ENCODE measurements at regions not wholly inside any gene's neighbourhood (a gene's known extent, or its start where the extent isn't known, plus 50 kb on each side); places are given as distances from the start of the nearest gene placed in this dataset.

- in situ Hi-C loops (cut with MboI; ENCODE audit: low sequenced_read_pairs, unreplicated experiment): loop anchor here (25.0 kb wide), 1 partner anchor 834 kb away; no protein-coding TSS in a partner anchor
- no peak for TF ChIP-seq CTCF (IDR thresholded peaks at IDR 0.05; ENCODE audit: borderline replicate concordance, control extremely low read depth, extremely low read depth, insufficient read depth, missing control alignments)
- DNase-seq (ENCODE audit: low spot score): no peak
Measured at GRCh38 chr12:126895951-126896913, 1370.7 kb upstream of the TMEM132C start.

- TF ChIP-seq CTCF (IDR thresholded peaks at IDR 0.05; ENCODE audit: borderline replicate concordance, control extremely low read depth, extremely low read depth, insufficient read depth, missing control alignments): no peak
- no peak for DNase-seq (ENCODE audit: low spot score)
- in situ Hi-C loops (cut with MboI; ENCODE audit: low sequenced_read_pairs, unreplicated experiment): loop anchor here (25.0 kb wide), 1 partner anchor 835 kb away; no protein-coding TSS in a partner anchor
Measured at GRCh38 chr12:126897102-126897501, 1369.9 kb upstream of the TMEM132C start.

GRCh38 chr12:126897778-126898177 is 1369.2 kb upstream of the TMEM132C start:
- in situ Hi-C loops (cut with MboI; ENCODE audit: low sequenced_read_pairs, unreplicated experiment): loop anchor here (25.0 kb wide), 1 partner anchor 835 kb away; no protein-coding TSS in a partner anchor
- no peak for TF ChIP-seq CTCF (IDR thresholded peaks at IDR 0.05; ENCODE audit: borderline replicate concordance, control extremely low read depth, extremely low read depth, insufficient read depth, missing control alignments)
- no peak for DNase-seq (ENCODE audit: low spot score)

GRCh38 chr12:126898562-126898961 is 1368.4 kb upstream of the TMEM132C start:
- DNase-seq (ENCODE audit: low spot score): no peak
- TF ChIP-seq CTCF (IDR thresholded peaks at IDR 0.05; ENCODE audit: borderline replicate concordance, control extremely low read depth, extremely low read depth, insufficient read depth, missing control alignments): no peak
- in situ Hi-C loops (cut with MboI; ENCODE audit: low sequenced_read_pairs, unreplicated experiment): loop anchor here (25.0 kb wide), 1 partner anchor 836 kb away; no protein-coding TSS in a partner anchor

GRCh38 chr12:126899926-126900792 is 1366.8 kb upstream of the TMEM132C start:
- no peak for DNase-seq (ENCODE audit: low spot score)
- no peak for TF ChIP-seq CTCF (IDR thresholded peaks at IDR 0.05; ENCODE audit: borderline replicate concordance, control extremely low read depth, extremely low read depth, insufficient read depth, missing control alignments)
- in situ Hi-C loops (cut with MboI; ENCODE audit: low sequenced_read_pairs, unreplicated experiment): loop anchor here (25.0 kb wide), 1 partner anchor 838 kb away; no protein-coding TSS in a partner anchor

Data from GM13976 (cell line).